Uterus (tissue), 3 donors: ENCODE measurements at regions not wholly inside any gene's neighbourhood (a gene's known extent, or its start where the extent isn't known, plus 50 kb on each side); places are given as distances from the start of the nearest gene placed in this dataset.

Experiments
- DNase-seq, 2 donors: peaks; one replicate each; pipeline ENCODE4 v3.0.0-alpha.2; 2019 to 2020
- H3K27ac ChIP-seq, 2 donors: fragments of 200-600 bp; sonication (generic); 1 replicate in 1 of 2; 2 replicates in 1 of 2; pipeline ENCODE4 v1.5.1; 2016 to 2018
- H3K27me3 ChIP-seq, 2 donors: fragments of 200-600 bp; sonication (generic); one replicate each; pipeline ENCODE4 v1.5.1; 2018 to 2019; ENCODE audit warnings: control low read depth in 1 of 2
- H3K36me3 ChIP-seq, 2 donors: fragments of 200-600 bp; sonication (generic); one replicate each; pipeline ENCODE4 v1.5.1; 2019; ENCODE audit warnings: control low read depth in 1 of 2
- H3K4me1 ChIP-seq, 2 donors: fragments of 200-600 bp; sonication (generic); one replicate each; pipeline ENCODE4 v1.5.1; 2018 to 2019; ENCODE audit warnings: control low read depth in 1 of 2
- H3K4me3 ChIP-seq, 2 donors: fragments of 200-600 bp; sonication (generic); 1 replicate in 1 of 2; 2 replicates in 1 of 2; pipeline ENCODE4 v1.5.1; 2018 to 2019; ENCODE audit warnings: mild to moderate bottlenecking in 1 of 2
- H3K9me3 ChIP-seq, 2 donors: fragments of 200-600 bp; sonication (generic); one replicate each; pipeline ENCODE4 v1.5.1; 2019; ENCODE audit warnings: control low read depth in 1 of 2
- CTCF ChIP-seq, 4 experiments: fragments of 200-600 bp in 2 of 4; fragments of 450-650 bp in 2 of 4; sonication (generic) in 2 of 4; IDR thresholded peaks; one replicate each; pipeline ENCODE4 v1.5.1; 2016 to 2019; ENCODE audit warnings: antibody characterized with exemption in 4 of 4, mild to moderate bottlenecking in 2 of 4, moderate library complexity in 1 of 4
- POLR2A ChIP-seq, 2 donors: fragments of 450-650 bp; IDR thresholded peaks; one replicate each; pipeline ENCODE4 v1.6.1; 2016; ENCODE audit warnings: antibody characterized with exemption in 2 of 2, mild to moderate bottlenecking in 1 of 2, moderate library complexity in 1 of 2
- intact Hi-C: fragments of 100-400 bp; cut with DNase I; formaldehyde crosslinking; loops from one replicate; pipeline ENCODE4 v1.15.1; 2023; ENCODE audit warnings: low total_unique reads
- donor health status: DM: yes; HTN: yes; CAD: no.

DNA sequence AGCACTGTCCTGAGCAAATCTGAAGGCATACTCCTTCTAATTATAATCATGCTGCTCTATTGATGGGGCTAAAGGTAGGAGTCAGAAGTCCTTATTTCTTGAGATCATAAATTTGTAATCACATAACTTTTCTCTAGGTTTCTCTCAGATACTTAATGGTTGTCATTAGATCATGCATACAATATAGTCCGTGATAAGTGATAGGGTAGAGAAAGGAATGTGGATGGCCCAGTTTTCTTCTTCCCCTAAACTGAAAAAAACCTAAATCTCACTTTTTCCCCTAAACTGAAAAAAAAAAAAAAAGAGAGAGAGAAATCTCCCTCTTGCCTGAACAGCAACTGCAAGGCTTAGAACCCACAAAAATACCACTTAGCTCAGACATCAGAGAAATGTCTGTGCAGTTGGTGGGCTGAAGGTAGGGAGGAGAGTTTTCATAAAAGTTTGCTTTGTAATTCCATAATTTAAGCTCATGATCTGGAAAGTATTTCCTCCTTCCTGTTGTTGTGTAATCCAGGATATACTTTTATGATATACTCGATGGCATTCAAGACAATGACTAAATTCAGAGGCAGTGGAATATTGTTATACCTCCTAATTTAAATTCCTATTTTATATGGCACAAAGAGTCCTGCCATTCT is 79.3 kb upstream of the ITPRID2 start:
- H3K27ac ChIP-seq: peak overlapping the region; percentile 17 to 71
- H3K4me3 ChIP-seq: no peak overlapping the region
- TF ChIP-seq POLR2A (IDR thresholded peaks at IDR 0.05) (no peak), CTCF (IDR thresholded peaks at IDR 0.05) (no peak)
- no peak for DNase-seq
- no peaks in the 10 kb centered on the region for H3K36me3 ChIP-seq
- no peaks in the 10 kb centered on the region for H3K9me3 ChIP-seq
- no peaks in the 10 kb centered on the region for H3K27me3 ChIP-seq
- intact Hi-C loops: no loop called here
- H3K4me1 ChIP-seq: no peaks in the 10 kb centered on the region

DNA sequence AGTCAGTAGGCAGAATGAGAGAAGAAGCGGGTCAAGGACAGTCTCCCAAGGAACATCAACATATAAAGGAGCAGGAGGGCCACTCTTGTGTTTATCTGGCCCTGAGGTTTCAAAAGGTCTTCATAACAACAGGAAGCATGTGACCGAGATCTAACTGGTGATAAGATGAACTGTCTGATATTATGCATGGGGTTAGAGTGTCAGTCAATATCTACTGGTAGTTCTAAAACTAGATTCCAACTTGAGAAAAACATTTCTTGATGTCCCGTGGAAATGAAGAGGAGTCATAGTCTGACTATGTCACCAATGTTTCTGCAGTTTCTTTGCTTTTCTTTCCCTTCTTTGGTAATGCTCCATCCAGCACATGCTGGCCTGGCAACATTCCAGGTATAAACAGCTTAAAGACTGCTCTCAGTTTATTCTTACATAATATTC is 77.5 kb upstream of the ITPRID2 start:
- Histone ChIP-seq H3K4me1 (no peaks in the 10 kb centered on the region), H3K9me3 (no peaks in the 10 kb centered on the region), H3K27me3 (no peaks in the 10 kb centered on the region), H3K27ac (no peak overlapping the region), H3K36me3 (no peaks in the 10 kb centered on the region), H3K4me3 (no peak overlapping the region)
- no peak for TF ChIP-seq POLR2A (IDR thresholded peaks at IDR 0.05)
- no peak for TF ChIP-seq CTCF (IDR thresholded peaks at IDR 0.05)
- intact Hi-C loops: no loop called here
- DNase-seq: no peak

DNA sequence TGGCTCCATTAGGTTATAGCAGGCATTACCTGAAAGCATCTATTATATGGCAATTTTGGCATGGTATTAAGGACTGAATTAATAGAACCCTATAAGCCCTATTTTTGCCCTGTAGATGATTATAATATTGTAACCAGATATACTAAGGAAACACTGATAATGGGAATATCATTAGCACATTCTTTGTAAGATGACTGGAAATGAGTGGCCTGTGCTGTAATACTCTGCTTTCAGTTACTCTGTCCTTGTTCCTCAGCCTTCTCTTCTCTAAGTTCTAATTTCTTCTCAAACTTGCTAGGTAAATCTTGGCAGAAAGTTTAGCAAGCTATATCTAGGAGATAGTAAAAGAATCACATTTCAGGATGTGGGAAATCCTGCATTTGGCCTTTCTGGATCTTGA is 74.0 kb upstream of the ITPRID2 start:
- H3K27ac ChIP-seq: no peak overlapping the region
- DNase-seq: no peak
- intact Hi-C loops: no loop called here
- H3K27me3 ChIP-seq: no peaks in the 10 kb centered on the region
- H3K36me3 ChIP-seq: no peaks in the 10 kb centered on the region
- no peaks in the 10 kb centered on the region for H3K4me1 ChIP-seq
- no peak for TF ChIP-seq POLR2A (IDR thresholded peaks at IDR 0.05)
- no peak for TF ChIP-seq CTCF (IDR thresholded peaks at IDR 0.05)
- H3K4me3 ChIP-seq: no peak overlapping the region
- H3K9me3 ChIP-seq: no peaks in the 10 kb centered on the region

DNA sequence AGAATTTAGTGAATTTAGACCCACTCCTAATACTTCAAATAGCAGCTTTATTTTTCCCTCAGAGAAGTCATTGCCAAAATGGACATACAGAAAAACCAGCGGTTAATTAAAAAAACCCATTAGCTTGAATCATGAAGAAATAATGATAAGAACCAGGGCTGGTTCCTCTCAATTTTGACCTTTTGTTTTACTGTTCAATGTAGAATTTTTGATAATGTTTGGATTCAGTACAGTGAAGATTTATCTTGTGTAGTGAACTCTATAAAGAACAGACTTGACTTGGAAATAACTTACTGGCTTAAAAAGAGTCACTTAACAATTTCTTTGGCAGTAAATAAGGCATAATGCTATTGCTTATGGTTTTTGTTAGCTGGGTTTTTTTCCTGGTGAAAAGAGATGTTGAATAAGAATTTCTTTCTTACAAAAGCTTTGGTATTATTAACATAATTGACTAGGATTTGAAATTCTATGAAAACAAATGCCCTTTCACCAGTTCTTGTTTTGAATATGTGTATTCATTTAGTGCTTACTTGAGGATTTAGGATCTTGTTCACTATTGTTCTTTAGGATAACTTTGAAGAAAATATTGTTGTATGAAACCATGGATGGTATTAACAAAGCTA is 73.4 kb upstream of the ITPRID2 start:
- Histone ChIP-seq H3K4me3 (no peak overlapping the region), H3K4me1 (no peaks in the 10 kb centered on the region), H3K27ac (no peak overlapping the region), H3K36me3 (no peaks in the 10 kb centered on the region), H3K9me3 (no peaks in the 10 kb centered on the region), H3K27me3 (no peaks in the 10 kb centered on the region)
- no peak for DNase-seq
- TF ChIP-seq POLR2A (IDR thresholded peaks at IDR 0.05) (no peak), CTCF (IDR thresholded peaks at IDR 0.05) (no peak)
- intact Hi-C loops: no loop called here

GRCh38 chr2:181818840-181819239 is 72.7 kb upstream of the ITPRID2 start:
- Histone ChIP-seq H3K27ac (no peak overlapping the region), H3K9me3 (no peaks in the 10 kb centered on the region), H3K4me1 (no peaks in the 10 kb centered on the region), H3K4me3 (no peak overlapping the region), H3K27me3 (no peaks in the 10 kb centered on the region), H3K36me3 (no peaks in the 10 kb centered on the region)
- TF ChIP-seq POLR2A (IDR thresholded peaks at IDR 0.05) (no peak), CTCF (IDR thresholded peaks at IDR 0.05) (no peak)
- no peak for DNase-seq
- intact Hi-C loops: no loop called here
